GM12874 (cell line): ENCODE measurements at regions not wholly inside any gene's neighbourhood (a gene's known extent, or its start where the extent isn't known, plus 50 kb on each side); places are given as distances from the start of the nearest gene placed in this dataset.

Experiments
- TF ChIP-seq, protein P1 (sequence below): IDR thresholded peaks from 2 replicates; pipeline ENCODE4 v1.5.1; 2011; ENCODE audit warnings: low read depth, mild to moderate bottlenecking, control low read depth, low read length, moderate library complexity; ENCODE audit not compliant: insufficient read depth

DNA sequence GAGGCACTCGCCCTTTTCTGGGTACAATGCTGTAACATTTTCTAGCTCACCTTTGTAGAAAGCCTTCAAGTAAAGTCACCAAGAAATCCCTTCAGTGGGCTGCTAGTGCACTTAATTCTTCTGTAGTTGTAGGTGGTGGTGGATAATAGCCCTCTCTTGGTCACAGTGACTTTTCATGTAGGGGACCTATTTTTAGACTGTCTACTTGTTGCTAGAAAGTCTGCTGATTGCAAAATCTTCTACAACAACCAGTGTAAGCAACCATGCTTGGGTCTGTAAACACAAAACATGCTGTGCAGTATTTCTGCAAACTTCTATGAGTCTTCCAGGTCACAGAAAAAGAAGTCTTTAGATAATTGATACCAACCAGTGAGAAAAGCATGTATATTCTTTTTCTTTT, 55.6 kb downstream of the PBDC1 start:
- TF ChIP-seq, protein P1, sequence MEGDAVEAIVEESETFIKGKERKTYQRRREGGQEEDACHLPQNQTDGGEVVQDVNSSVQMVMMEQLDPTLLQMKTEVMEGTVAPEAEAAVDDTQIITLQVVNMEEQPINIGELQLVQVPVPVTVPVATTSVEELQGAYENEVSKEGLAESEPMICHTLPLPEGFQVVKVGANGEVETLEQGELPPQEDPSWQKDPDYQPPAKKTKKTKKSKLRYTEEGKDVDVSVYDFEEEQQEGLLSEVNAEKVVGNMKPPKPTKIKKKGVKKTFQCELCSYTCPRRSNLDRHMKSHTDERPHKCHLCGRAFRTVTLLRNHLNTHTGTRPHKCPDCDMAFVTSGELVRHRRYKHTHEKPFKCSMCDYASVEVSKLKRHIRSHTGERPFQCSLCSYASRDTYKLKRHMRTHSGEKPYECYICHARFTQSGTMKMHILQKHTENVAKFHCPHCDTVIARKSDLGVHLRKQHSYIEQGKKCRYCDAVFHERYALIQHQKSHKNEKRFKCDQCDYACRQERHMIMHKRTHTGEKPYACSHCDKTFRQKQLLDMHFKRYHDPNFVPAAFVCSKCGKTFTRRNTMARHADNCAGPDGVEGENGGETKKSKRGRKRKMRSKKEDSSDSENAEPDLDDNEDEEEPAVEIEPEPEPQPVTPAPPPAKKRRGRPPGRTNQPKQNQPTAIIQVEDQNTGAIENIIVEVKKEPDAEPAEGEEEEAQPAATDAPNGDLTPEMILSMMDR, result no peak

DNA sequence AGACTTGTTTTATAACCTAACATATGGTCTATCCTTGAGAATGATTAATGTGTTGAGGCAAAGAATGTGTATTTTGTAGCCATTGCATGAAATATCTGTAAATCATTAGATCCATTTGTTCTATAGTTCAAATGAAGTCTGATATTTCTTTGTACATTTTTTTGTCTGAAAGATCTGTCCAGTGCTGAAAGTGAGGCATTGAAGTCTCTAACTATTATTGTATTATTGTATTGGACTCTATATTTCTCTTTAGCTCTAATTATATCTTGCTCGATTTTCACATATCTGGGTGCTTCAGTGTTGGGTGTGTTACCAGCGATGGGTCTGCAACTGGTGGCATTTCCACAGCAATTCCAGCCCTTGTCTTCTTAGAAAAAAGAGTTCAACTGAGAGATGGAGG, 76.0 kb downstream of the PBDC1 start:
- TF ChIP-seq, protein P1, result no peak

DNA sequence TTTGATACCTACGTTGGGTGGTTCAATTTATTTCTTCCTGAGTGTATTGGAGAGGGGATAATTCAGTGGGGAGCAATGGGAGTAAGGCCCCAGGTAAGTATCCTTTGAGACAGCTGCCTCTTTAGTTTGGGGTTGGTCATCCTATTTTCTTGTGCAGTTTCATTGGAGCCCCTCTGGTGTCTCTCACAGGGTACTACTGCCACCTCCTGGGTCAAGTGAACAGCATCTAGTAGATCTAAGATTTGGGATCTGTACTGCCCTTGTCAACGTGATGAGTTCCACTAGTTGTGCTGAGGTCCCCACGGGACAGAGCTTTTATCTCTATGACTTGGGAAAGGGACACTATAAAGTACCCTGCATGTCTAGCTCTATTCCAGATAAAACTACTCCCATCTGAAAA, 80.6 kb downstream of the PBDC1 start:
- TF ChIP-seq, protein P1, result peak; percentile 39

DNA sequence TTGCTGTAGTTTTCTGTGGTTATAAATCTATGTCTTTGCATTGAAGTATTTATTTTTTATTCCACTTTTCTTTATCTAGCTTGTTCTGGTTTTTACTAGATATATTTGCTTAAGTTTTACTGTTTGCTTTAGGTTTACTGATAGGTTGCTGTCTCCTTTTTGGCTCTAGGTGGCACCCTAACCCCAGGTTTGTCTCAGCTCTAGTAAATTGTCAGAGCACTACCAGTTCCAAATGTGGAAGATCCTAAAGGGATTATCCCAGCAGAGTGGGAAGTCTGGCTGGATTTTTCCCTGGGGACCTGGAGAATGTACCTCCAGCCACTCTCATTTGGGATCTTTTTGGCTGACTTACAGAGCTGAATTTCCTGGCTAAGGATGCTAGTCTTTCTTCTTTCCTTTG, 106.1 kb downstream of the PBDC1 start:
- TF ChIP-seq, protein P1, result peak; percentile 42; the same call in 1 of the 2 replicates
